IMR-90 (cell line): ENCODE measurements at regions not wholly inside any gene's neighbourhood (a gene's known extent, or its start where the extent isn't known, plus 50 kb on each side); places are given as distances from the start of the nearest gene placed in this dataset.

Source experiments
- CEBPB ChIP-seq: IDR thresholded peaks from 2 replicates; pipeline ENCODE4 v1.6.1; 2012; ENCODE audit warnings: low read depth, low read length, improper control_type of control experiment
- CTCF ChIP-seq: conservative IDR thresholded peaks from 2 replicates; pipeline ENCODE4 v1.5.1; 2012; ENCODE audit warnings: mild to moderate bottlenecking, low read depth, low read length, improper control_type of control experiment
- ELK1 ChIP-seq: fragments of 150-350 bp; IDR thresholded peaks from 2 replicates; pipeline ENCODE4 v1.6.1; 2016; ENCODE audit warnings: low read depth, mild to moderate bottlenecking, low read length, moderate library complexity, borderline replicate concordance
- POLR2A ChIP-seq: IDR thresholded peaks from 2 replicates; pipeline ENCODE4 v1.6.1; 2012; ENCODE audit warnings: mild to moderate bottlenecking, low read depth, low read length
- SMC3 ChIP-seq: fragments of 150-350 bp; IDR thresholded peaks from 2 replicates; pipeline ENCODE4 v1.6.1; 2016; ENCODE audit warnings: low read depth, mild to moderate bottlenecking, antibody characterized with exemption, low read length, moderate library complexity

GRCh38 chr17:77735566-77736198, 222.8 kb upstream of the TNRC6C start:
- TF ChIP-seq CTCF = no peak
- no peak for TF ChIP-seq CEBPB
- no peak for TF ChIP-seq POLR2A
- no peak for TF ChIP-seq SMC3
- TF ChIP-seq ELK1 = no peak
